ENCODE measurements at regions not wholly inside any gene's neighbourhood (a gene's known extent, or its start where the extent isn't known, plus 50 kb on each side); places are given as distances from the start of the nearest gene placed in this dataset.
A peak's percentile ranks its signal among the peaks of the same experiment; 100 is the strongest.

- DNase-seq, result no peak
These were observed 67.3 kb upstream of the VRK1 start for GRCh38 chr14:96729889-96730288.

GRCh38 chr14:96730386-96730785 lies 66.8 kb upstream of the VRK1 start:
- no peak for DNase-seq

DNA sequence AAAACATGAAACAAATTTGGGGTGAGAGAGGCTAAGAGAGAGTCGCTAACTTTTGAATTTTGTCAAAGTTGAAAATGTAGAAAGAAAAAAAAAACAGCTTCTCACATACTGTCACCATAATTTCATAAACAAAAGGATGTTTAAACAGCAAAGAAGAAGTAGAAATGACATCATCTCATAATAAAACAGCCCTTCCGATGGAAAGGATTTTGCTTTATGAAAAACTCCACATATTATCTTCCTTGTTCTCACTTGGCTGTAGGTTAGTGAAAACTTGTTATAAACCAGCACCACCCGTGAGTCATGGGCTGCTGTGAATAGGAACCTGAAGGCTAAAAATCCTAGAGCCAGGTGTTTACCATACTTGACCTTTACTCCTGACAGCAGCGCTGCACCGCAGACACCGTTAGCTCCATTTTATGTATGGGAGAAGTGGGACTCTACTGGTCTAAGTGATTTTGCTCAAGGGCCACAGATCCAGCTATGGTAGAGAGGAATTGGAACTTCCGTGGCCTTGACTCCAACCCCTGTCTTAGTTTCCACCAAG lies 63.0 kb upstream of the VRK1 start:
- DNase-seq, result no peak

- DNase-seq, result no peak
These were observed 61.7 kb upstream of the VRK1 start for GRCh38 chr14:96735526-96735925.

- no peak for DNase-seq
These were observed 60.7 kb upstream of the VRK1 start for GRCh38 chr14:96736439-96736838.

DNA sequence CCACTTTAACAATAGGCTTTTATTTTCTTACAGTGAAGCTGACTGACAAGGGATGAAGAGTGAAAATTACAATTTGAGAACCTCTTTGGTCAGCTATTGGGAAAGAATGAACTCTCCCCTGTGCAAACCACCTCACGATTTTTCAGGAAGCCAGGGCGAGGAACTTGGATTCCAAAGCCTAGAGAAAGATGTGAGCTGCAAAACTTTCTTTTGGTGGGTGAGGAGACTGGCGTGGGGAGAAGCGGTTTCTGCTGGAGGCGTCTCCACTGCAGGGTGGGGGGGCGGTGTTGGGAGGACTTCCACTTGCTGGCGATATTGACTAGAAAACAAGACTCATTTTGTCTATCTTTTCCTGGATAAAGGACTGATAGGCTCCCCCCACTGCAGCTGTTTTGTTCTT lies 59.3 kb upstream of the VRK1 start:
- DNase-seq, result no peak

GRCh38 chr14:96739200-96739910 lies 57.8 kb upstream of the VRK1 start:
- DNase-seq, result no peak

- DNase-seq, result peak; percentile 42
These were observed 55.8 kb upstream of the VRK1 start for GRCh38 chr14:96741151-96741977.

GRCh38 chr14:96744262-96744661 lies 52.9 kb upstream of the VRK1 start:
- no peak for DNase-seq

GRCh38 chr14:96745500-96746051 lies 51.6 kb upstream of the VRK1 start:
- DNase-seq, result no peak

DNA sequence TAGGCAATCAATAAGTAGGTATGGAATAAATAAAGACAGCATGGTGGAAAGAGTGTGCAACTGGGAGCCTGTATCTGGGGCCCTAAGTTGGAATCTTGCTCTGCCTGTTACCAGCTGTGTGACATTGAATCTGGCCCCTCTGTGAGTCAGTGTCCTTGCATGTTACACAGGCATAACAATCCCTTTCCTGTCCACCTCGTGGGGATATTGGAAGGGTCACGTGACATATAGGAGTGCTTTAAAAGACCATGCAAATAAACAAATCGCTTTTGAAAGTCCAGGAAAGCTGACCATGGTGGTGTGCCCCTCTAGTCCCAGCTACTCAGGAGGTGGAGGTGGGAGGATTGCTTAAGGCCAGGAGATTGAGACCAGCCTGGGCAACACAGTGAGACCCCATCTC lies 51.1 kb upstream of the VRK1 start:
- no peak for DNase-seq

- no peak for DNase-seq
These were observed 50.2 kb upstream of the VRK1 start for GRCh38 chr14:96747006-96747405.

Measured in fibroblast of skin of scalp (primary cell).